LNCaP clone FGC (cell line): ENCODE measurements at regions not wholly inside any gene's neighbourhood (a gene's known extent, or its start where the extent isn't known, plus 50 kb on each side); places are given as distances from the start of the nearest gene placed in this dataset.

Experiments used
- DNase-seq: peaks from one replicate; pipeline ENCODE4 v3.0.0-alpha.2; 2011; ENCODE audit warnings: low read depth
- H3K4me3 ChIP-seq: 2 replicates; pipeline ENCODE4 v1.5.1; 2011; ENCODE audit warnings: mild to moderate bottlenecking, low read depth, low read length, control low read depth
- TF ChIP-seq, protein P1 (sequence below): IDR thresholded peaks from 2 replicates; pipeline ENCODE4 v1.5.1; 2012; ENCODE audit warnings: mild to moderate bottlenecking; ENCODE audit not compliant: control insufficient read depth, insufficient read depth; ENCODE audit errors: extremely low read depth

GRCh38 chr2:151137526-151137925 is 124.1 kb downstream of the RBM43 start:
- no peak overlapping the region for H3K4me3 ChIP-seq
- TF ChIP-seq, protein P1, sequence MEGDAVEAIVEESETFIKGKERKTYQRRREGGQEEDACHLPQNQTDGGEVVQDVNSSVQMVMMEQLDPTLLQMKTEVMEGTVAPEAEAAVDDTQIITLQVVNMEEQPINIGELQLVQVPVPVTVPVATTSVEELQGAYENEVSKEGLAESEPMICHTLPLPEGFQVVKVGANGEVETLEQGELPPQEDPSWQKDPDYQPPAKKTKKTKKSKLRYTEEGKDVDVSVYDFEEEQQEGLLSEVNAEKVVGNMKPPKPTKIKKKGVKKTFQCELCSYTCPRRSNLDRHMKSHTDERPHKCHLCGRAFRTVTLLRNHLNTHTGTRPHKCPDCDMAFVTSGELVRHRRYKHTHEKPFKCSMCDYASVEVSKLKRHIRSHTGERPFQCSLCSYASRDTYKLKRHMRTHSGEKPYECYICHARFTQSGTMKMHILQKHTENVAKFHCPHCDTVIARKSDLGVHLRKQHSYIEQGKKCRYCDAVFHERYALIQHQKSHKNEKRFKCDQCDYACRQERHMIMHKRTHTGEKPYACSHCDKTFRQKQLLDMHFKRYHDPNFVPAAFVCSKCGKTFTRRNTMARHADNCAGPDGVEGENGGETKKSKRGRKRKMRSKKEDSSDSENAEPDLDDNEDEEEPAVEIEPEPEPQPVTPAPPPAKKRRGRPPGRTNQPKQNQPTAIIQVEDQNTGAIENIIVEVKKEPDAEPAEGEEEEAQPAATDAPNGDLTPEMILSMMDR, result no peak
- no peak for DNase-seq

DNA sequence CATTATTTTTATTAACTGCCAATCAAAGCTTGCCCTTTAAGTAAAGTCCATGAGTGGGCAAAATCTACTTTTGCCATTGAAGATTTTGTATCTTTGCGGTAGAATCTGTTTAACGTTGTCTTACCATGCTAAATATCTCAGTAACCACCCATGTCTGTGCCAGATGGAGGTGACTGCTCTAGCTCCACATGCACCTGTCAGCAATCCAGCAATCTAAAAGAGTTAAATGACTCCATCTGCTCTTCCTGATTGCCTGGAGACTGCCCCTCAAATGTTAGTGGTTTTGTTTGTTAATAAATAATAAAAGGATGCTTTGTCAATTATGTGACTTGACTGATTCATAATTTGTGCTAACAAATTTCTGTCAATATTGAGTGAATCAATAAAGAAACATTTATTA is 141.7 kb downstream of the RBM43 start:
- no peak overlapping the region for H3K4me3 ChIP-seq
- TF ChIP-seq, protein P1, result no peak
- peak; percentile 11 for DNase-seq

DNA sequence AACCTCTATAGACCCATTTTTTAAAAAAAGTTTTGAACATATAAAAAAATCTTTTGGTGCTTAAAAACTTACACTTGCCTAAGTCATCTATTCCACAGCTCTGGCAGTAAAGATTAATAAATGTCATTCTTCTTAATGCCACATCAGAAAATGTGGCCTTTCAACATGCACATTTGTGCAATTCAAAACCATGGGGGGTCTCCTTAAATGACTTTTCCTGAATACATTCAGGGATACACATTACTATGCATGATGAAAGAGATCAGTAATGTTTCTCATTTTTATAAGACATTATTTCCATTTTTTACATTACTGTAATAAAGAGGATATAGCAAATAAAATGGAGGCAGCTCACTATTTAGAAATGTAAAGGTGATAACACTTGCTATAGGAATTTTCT is 142.3 kb downstream of the RBM43 start:
- no peak overlapping the region for H3K4me3 ChIP-seq
- TF ChIP-seq, protein P1, result no peak
- DNase-seq, result no peak

GRCh38 chr2:151118269-151118668 is 143.4 kb downstream of the RBM43 start:
- no peak overlapping the region for H3K4me3 ChIP-seq
- TF ChIP-seq, protein P1, result no peak
- no peak for DNase-seq

DNA sequence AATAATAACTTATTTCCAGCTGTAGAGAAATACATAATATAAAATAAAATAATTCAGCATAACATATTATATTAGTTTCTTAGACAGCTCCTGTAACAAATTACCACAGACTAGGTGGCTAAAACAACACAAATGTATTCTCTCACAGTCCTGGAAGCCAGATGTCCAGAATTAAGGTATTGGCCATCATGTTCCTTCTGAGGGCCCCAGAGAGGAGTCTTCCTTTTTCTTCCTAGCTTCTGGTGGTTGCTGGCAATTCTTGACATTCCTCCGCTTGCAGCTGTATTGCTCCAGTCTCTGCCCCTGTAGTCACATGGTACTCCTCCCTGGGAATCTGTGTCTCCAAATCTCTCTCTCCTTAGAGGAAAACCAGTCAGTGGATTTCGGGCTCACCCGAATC is 146.8 kb downstream of the RBM43 start:
- H3K4me3 ChIP-seq, result no peak overlapping the region
- TF ChIP-seq, protein P1, result no peak
- no peak for DNase-seq

GRCh38 chr2:151113318-151113717 is 148.3 kb downstream of the RBM43 start:
- TF ChIP-seq, protein P1, result no peak
- H3K4me3 ChIP-seq, result no peak overlapping the region
- DNase-seq, result peak; percentile 33

DNA sequence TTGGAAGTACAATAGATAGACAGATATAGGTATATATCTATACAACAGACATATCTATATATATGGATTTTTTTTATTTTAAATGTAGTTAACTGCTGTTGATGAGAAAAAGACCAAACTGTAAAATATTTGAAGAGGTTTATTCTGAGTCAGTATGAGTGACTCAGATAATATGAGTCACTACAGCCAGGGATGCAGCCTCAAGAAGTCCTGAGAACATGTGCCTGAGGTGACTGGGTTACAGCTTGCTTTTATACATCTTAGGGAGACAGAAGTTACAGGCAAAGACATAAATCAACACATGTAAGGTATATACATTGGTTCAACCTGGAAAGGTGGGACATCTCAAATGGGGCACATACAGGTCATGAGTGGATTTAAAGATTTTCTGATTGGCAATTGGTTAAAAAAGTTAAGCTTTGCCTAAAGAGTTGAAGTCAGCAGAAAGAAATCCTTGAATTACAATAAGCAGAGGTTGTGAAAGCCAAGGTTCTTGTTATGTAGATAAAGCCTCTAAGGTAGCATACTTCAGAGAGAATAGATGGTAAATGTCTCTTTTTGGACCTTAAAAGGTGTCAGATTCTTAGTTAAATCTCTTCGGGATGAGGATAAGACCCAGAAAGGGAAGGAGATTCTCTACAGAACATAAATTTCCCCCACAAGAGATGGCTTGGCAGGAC is 149.9 kb downstream of the RBM43 start:
- TF ChIP-seq, protein P1, result no peak
- H3K4me3 ChIP-seq, result no peak overlapping the region
- no peak for DNase-seq
